ENCODE measurements at regions not wholly inside any gene's neighbourhood (a gene's known extent, or its start where the extent isn't known, plus 50 kb on each side); places are given as distances from the start of the nearest gene placed in this dataset.

- TF ChIP-seq EZH2 (IDR thresholded peaks at IDR 0.05) (no peak), POLR2AphosphoS5 (IDR thresholded peaks at IDR 0.05; ENCODE audit: borderline replicate concordance, low read depth, low read length) (no peak), FOXP2 (optimal IDR thresholded peaks at IDR 0.05; ENCODE audit: control extremely low read depth, extremely low read length, insufficient read depth) (no peak)
These were observed 554.5 kb upstream of the TBL1XR1 start for GRCh38 chr3:177751770-177752169.

All from SK-N-MC (cell line).